ENCODE measurements at regions not wholly inside any gene's neighbourhood (a gene's known extent, or its start where the extent isn't known, plus 50 kb on each side); places are given as distances from the start of the nearest gene placed in this dataset.

DNA sequence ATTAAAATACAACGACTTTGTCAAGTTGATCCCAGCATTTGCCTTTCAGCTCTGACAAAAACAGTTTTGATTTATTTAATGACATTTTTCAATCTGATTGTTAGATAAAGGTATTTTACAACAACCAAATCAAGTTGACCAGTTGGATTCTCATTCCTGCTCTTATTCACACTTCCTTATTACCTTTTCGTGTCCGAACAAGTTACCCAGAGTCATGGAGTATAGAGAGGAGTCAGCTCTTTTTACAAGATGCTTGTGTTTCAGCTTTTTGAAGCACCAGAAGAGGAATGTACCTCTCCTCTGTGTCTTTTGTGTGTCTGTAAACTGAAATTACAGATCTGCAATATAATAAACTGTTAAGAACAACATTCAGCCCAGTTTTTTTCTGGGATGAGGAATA, 151.3 kb upstream of the TMEM161B start:
- H3K36me3 ChIP-seq (ENCODE audit: control insufficient read depth in 1 of 2, insufficient read depth in 2 of 2, low read length in 2 of 2): no peaks in the 10 kb centered on the region
- no peak overlapping the region for H3K27ac ChIP-seq (ENCODE audit: low read depth, low read length)
- H3K27me3 ChIP-seq (ENCODE audit: control insufficient read depth in 1 of 2, insufficient read depth in 2 of 2, low read length in 2 of 2): no peaks in the 10 kb centered on the region
- H3K9ac ChIP-seq (ENCODE audit: low read depth in 1 of 2, low read length in 2 of 2): no peak overlapping the region
- H3K4me3 ChIP-seq (ENCODE audit: low read depth in 1 of 2, low read length in 2 of 2): no peak overlapping the region
- H3K4me1 ChIP-seq (ENCODE audit: control insufficient read depth in 1 of 2, insufficient read depth in 2 of 2, low read length in 2 of 2): no peaks in the 10 kb centered on the region
- H3K9me3 ChIP-seq (ENCODE audit: control insufficient read depth in 1 of 2, low read length in 2 of 2): no peaks in the 10 kb centered on the region

DNA sequence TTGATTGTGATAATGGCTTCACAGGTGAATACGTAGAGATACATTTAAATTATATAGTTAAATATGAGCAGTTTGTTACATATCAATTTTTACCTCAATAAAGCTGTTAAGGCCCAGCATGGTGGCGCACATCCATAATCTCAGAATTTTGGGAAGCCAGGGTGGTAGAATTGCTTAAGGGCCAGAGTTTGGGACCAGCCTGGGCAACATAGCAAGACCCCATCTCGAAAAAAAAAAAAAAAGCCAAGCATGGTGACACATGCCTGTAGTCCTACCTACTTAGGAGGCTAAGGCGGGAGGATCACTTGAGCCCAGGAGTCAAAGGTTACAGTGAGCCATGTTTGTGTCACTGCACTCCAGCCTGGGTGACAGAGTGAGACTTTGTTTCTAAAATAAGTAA, 138.7 kb upstream of the TMEM161B start:
- Histone ChIP-seq H3K27me3 (ENCODE audit: control insufficient read depth in 1 of 2, insufficient read depth in 2 of 2, low read length in 2 of 2) (no peaks in the 10 kb centered on the region), H3K9me3 (ENCODE audit: control insufficient read depth in 1 of 2, low read length in 2 of 2) (no peaks in the 10 kb centered on the region), H3K36me3 (ENCODE audit: control insufficient read depth in 1 of 2, insufficient read depth in 2 of 2, low read length in 2 of 2) (no peaks in the 10 kb centered on the region), H3K4me3 (ENCODE audit: low read depth in 1 of 2, low read length in 2 of 2) (no peak overlapping the region), H3K9ac (ENCODE audit: low read depth in 1 of 2, low read length in 2 of 2) (no peak overlapping the region), H3K4me1 (ENCODE audit: control insufficient read depth in 1 of 2, insufficient read depth in 2 of 2, low read length in 2 of 2) (no peaks in the 10 kb centered on the region), H3K27ac (ENCODE audit: low read depth, low read length) (no peak overlapping the region)

DNA sequence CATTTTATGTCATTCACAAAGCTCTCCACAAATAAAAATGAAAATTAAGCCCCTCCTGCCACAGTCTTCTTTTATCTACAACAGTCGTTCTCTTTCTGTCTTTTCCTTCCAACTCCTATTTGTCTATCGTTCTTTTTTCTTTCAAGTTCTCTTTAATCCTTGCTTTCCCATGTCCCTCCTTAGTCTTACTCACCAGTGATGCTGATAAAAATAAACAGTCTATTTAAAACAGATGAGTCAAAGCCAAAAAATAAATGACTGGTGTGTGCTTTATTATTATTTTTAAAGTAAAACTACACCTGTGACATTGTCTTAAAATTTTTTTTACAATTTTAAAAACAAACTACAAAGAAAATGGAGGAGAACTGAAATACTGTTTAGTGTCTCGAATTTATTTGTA, 137.1 kb upstream of the TMEM161B start:
- H3K36me3 ChIP-seq (ENCODE audit: control insufficient read depth in 1 of 2, insufficient read depth in 2 of 2, low read length in 2 of 2): no peaks in the 10 kb centered on the region
- no peaks in the 10 kb centered on the region for H3K4me1 ChIP-seq (ENCODE audit: control insufficient read depth in 1 of 2, insufficient read depth in 2 of 2, low read length in 2 of 2)
- H3K27me3 ChIP-seq (ENCODE audit: control insufficient read depth in 1 of 2, insufficient read depth in 2 of 2, low read length in 2 of 2): no peaks in the 10 kb centered on the region
- no peak overlapping the region for H3K4me3 ChIP-seq (ENCODE audit: low read depth in 1 of 2, low read length in 2 of 2)
- H3K9me3 ChIP-seq (ENCODE audit: control insufficient read depth in 1 of 2, low read length in 2 of 2): no peaks in the 10 kb centered on the region
- no peak overlapping the region for H3K27ac ChIP-seq (ENCODE audit: low read depth, low read length)
- H3K9ac ChIP-seq (ENCODE audit: low read depth in 1 of 2, low read length in 2 of 2): no peak overlapping the region

GRCh38 chr5:88404405-88404804, 135.8 kb upstream of the TMEM161B start:
- H3K9ac ChIP-seq (ENCODE audit: low read depth in 1 of 2, low read length in 2 of 2): no peak overlapping the region
- no peaks in the 10 kb centered on the region for H3K9me3 ChIP-seq (ENCODE audit: control insufficient read depth in 1 of 2, low read length in 2 of 2)
- H3K36me3 ChIP-seq (ENCODE audit: control insufficient read depth in 1 of 2, insufficient read depth in 2 of 2, low read length in 2 of 2): no peaks in the 10 kb centered on the region
- no peaks in the 10 kb centered on the region for H3K27me3 ChIP-seq (ENCODE audit: control insufficient read depth in 1 of 2, insufficient read depth in 2 of 2, low read length in 2 of 2)
- no peak overlapping the region for H3K27ac ChIP-seq (ENCODE audit: low read depth, low read length)
- no peak overlapping the region for H3K4me3 ChIP-seq (ENCODE audit: low read depth in 1 of 2, low read length in 2 of 2)
- H3K4me1 ChIP-seq (ENCODE audit: control insufficient read depth in 1 of 2, insufficient read depth in 2 of 2, low read length in 2 of 2): no peaks in the 10 kb centered on the region

- no peak overlapping the region for H3K9ac ChIP-seq (ENCODE audit: low read depth in 1 of 2, low read length in 2 of 2)
- H3K36me3 ChIP-seq (ENCODE audit: control insufficient read depth in 1 of 2, insufficient read depth in 2 of 2, low read length in 2 of 2): no peaks in the 10 kb centered on the region
- no peaks in the 10 kb centered on the region for H3K4me1 ChIP-seq (ENCODE audit: control insufficient read depth in 1 of 2, insufficient read depth in 2 of 2, low read length in 2 of 2)
- no peak overlapping the region for H3K27ac ChIP-seq (ENCODE audit: low read depth, low read length)
- H3K9me3 ChIP-seq (ENCODE audit: control insufficient read depth in 1 of 2, low read length in 2 of 2): no peaks in the 10 kb centered on the region
- no peaks in the 10 kb centered on the region for H3K27me3 ChIP-seq (ENCODE audit: control insufficient read depth in 1 of 2, insufficient read depth in 2 of 2, low read length in 2 of 2)
- no peak overlapping the region for H3K4me3 ChIP-seq (ENCODE audit: low read depth in 1 of 2, low read length in 2 of 2)
These were observed 133.0 kb upstream of the TMEM161B start for GRCh38 chr5:88401686-88402085.

DNA sequence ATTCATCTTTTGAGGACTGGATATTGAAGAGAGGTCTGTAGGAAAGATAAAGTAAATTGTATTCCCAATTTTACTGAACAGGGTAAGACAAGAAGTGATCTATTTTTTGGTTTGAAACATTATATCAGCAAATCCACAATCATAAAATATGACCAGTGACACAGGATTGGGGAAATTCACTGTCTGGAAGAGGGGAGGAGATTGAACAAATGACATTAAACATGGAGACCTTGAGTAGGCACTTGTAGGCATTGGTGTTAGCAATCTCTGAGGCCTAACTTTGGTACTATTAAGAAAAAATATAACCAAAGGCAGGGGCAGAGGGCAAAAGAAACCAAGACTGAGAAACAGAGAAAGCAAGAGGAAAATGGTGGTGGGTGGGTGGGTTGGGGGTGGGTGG, 132.6 kb upstream of the TMEM161B start:
- no peaks in the 10 kb centered on the region for H3K9me3 ChIP-seq (ENCODE audit: control insufficient read depth in 1 of 2, low read length in 2 of 2)
- H3K4me3 ChIP-seq (ENCODE audit: low read depth in 1 of 2, low read length in 2 of 2): no peak overlapping the region
- no peak overlapping the region for H3K9ac ChIP-seq (ENCODE audit: low read depth in 1 of 2, low read length in 2 of 2)
- no peaks in the 10 kb centered on the region for H3K36me3 ChIP-seq (ENCODE audit: control insufficient read depth in 1 of 2, insufficient read depth in 2 of 2, low read length in 2 of 2)
- H3K27me3 ChIP-seq (ENCODE audit: control insufficient read depth in 1 of 2, insufficient read depth in 2 of 2, low read length in 2 of 2): no peaks in the 10 kb centered on the region
- no peak overlapping the region for H3K27ac ChIP-seq (ENCODE audit: low read depth, low read length)
- H3K4me1 ChIP-seq (ENCODE audit: control insufficient read depth in 1 of 2, insufficient read depth in 2 of 2, low read length in 2 of 2): no peaks in the 10 kb centered on the region

GRCh38 chr5:88399561-88399960, 130.9 kb upstream of the TMEM161B start:
- Histone ChIP-seq H3K9me3 (ENCODE audit: control insufficient read depth in 1 of 2, low read length in 2 of 2) (no peaks in the 10 kb centered on the region), H3K27me3 (ENCODE audit: control insufficient read depth in 1 of 2, insufficient read depth in 2 of 2, low read length in 2 of 2) (no peaks in the 10 kb centered on the region), H3K36me3 (ENCODE audit: control insufficient read depth in 1 of 2, insufficient read depth in 2 of 2, low read length in 2 of 2) (no peaks in the 10 kb centered on the region), H3K9ac (ENCODE audit: low read depth in 1 of 2, low read length in 2 of 2) (no peak overlapping the region), H3K4me3 (ENCODE audit: low read depth in 1 of 2, low read length in 2 of 2) (no peak overlapping the region), H3K27ac (ENCODE audit: low read depth, low read length) (no peak overlapping the region), H3K4me1 (ENCODE audit: control insufficient read depth in 1 of 2, insufficient read depth in 2 of 2, low read length in 2 of 2) (no peaks in the 10 kb centered on the region)

GRCh38 chr5:88398316-88398715, 129.7 kb upstream of the TMEM161B start:
- no peaks in the 10 kb centered on the region for H3K36me3 ChIP-seq (ENCODE audit: control insufficient read depth in 1 of 2, insufficient read depth in 2 of 2, low read length in 2 of 2)
- H3K9ac ChIP-seq (ENCODE audit: low read depth in 1 of 2, low read length in 2 of 2): no peak overlapping the region
- H3K4me3 ChIP-seq (ENCODE audit: low read depth in 1 of 2, low read length in 2 of 2): no peak overlapping the region
- no peaks in the 10 kb centered on the region for H3K9me3 ChIP-seq (ENCODE audit: control insufficient read depth in 1 of 2, low read length in 2 of 2)
- H3K27me3 ChIP-seq (ENCODE audit: control insufficient read depth in 1 of 2, insufficient read depth in 2 of 2, low read length in 2 of 2): no peaks in the 10 kb centered on the region
- H3K4me1 ChIP-seq (ENCODE audit: control insufficient read depth in 1 of 2, insufficient read depth in 2 of 2, low read length in 2 of 2): peaks cover 0 to 4% of the 10 kb centered on the region in 2 donors
- H3K27ac ChIP-seq (ENCODE audit: low read depth, low read length): no peak overlapping the region

DNA sequence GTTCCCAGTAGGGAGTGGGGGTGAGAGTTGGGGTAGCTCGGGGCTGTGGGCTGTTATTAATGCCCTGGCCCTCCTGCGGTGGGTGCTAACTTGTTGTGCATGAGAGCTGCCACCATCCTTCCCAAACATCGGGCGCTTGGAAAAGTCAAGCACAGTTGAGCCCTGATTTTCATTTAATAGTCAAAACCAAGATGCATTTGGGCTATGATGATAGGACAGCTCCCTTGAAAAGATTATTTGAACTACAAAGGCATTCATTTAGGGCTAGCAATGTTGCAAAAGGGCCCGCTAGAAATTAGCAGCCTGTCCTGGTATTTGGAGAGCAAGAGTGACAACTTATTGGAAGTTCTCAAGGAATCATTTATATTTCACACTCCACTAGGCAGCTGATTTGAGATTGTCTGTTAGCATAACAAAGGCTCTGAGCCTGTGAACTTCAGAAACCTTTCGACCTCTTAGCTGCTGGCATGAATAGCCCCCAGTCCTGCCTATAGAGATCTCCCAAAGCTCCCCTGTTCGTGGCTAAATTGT, 128.2 kb upstream of the TMEM161B start:
- H3K27me3 ChIP-seq (ENCODE audit: control insufficient read depth in 1 of 2, insufficient read depth in 2 of 2, low read length in 2 of 2): no peaks in the 10 kb centered on the region
- no peaks in the 10 kb centered on the region for H3K9me3 ChIP-seq (ENCODE audit: control insufficient read depth in 1 of 2, low read length in 2 of 2)
- H3K9ac ChIP-seq (ENCODE audit: low read depth in 1 of 2, low read length in 2 of 2): no peak overlapping the region
- H3K4me1 ChIP-seq (ENCODE audit: control insufficient read depth in 1 of 2, insufficient read depth in 2 of 2, low read length in 2 of 2): peaks cover 0 to 4% of the 10 kb centered on the region in 2 donors
- no peak overlapping the region for H3K27ac ChIP-seq (ENCODE audit: low read depth, low read length)
- H3K36me3 ChIP-seq (ENCODE audit: control insufficient read depth in 1 of 2, insufficient read depth in 2 of 2, low read length in 2 of 2): no peaks in the 10 kb centered on the region
- H3K4me3 ChIP-seq (ENCODE audit: low read depth in 1 of 2, low read length in 2 of 2): no peak overlapping the region

DNA sequence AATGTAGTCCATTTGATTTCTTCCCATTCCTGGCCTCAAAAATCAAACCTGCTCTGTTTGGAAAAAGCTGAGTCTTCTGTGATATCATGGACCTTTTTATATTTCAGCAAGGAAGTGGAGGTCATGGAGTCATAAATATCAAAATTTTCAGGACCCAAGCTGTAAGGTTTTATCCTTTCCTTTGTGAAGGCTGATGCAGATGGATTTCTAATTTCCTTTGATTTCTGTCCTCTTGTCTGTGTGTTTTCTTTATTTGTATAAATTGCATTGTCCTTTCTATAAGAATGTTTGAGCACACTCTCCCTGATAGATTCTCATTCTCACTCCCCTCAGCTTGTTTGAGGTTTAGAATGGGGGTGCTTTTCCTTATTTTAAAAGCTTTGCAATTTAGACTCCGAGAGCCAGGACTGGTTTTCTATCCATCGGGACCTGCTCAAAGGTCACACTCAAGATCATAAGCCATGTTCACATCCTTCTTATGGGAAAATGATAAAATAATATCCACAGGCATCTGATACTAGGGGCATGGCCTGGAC, 127.4 kb upstream of the TMEM161B start:
- Histone ChIP-seq H3K9ac (ENCODE audit: low read depth in 1 of 2, low read length in 2 of 2) (no peak overlapping the region), H3K27ac (ENCODE audit: low read depth, low read length) (no peak overlapping the region), H3K4me1 (ENCODE audit: control insufficient read depth in 1 of 2, insufficient read depth in 2 of 2, low read length in 2 of 2) (peaks cover 0 to 4% of the 10 kb centered on the region in 2 donors), H3K27me3 (ENCODE audit: control insufficient read depth in 1 of 2, insufficient read depth in 2 of 2, low read length in 2 of 2) (no peaks in the 10 kb centered on the region), H3K4me3 (ENCODE audit: low read depth in 1 of 2, low read length in 2 of 2) (no peak overlapping the region), H3K36me3 (ENCODE audit: control insufficient read depth in 1 of 2, insufficient read depth in 2 of 2, low read length in 2 of 2) (no peaks in the 10 kb centered on the region), H3K9me3 (ENCODE audit: control insufficient read depth in 1 of 2, low read length in 2 of 2) (no peaks in the 10 kb centered on the region)

GRCh38 chr5:88395264-88395663, 126.6 kb upstream of the TMEM161B start:
- H3K27ac ChIP-seq (ENCODE audit: low read depth, low read length): no peak overlapping the region
- H3K36me3 ChIP-seq (ENCODE audit: control insufficient read depth in 1 of 2, insufficient read depth in 2 of 2, low read length in 2 of 2): no peaks in the 10 kb centered on the region
- H3K9ac ChIP-seq (ENCODE audit: low read depth in 1 of 2, low read length in 2 of 2): no peak overlapping the region
- no peaks in the 10 kb centered on the region for H3K9me3 ChIP-seq (ENCODE audit: control insufficient read depth in 1 of 2, low read length in 2 of 2)
- no peak overlapping the region for H3K4me3 ChIP-seq (ENCODE audit: low read depth in 1 of 2, low read length in 2 of 2)
- peaks cover 0 to 4% of the 10 kb centered on the region in 2 donors for H3K4me1 ChIP-seq (ENCODE audit: control insufficient read depth in 1 of 2, insufficient read depth in 2 of 2, low read length in 2 of 2)
- no peaks in the 10 kb centered on the region for H3K27me3 ChIP-seq (ENCODE audit: control insufficient read depth in 1 of 2, insufficient read depth in 2 of 2, low read length in 2 of 2)

All from duodenal mucosa (tissue), 2 donors.